Heart right ventricle (tissue), 16 donors: ENCODE measurements at regions not wholly inside any gene's neighbourhood (a gene's known extent, or its start where the extent isn't known, plus 50 kb on each side); places are given as distances from the start of the nearest gene placed in this dataset.

Source experiments
- ATAC-seq, 8 donors: fragments of 200-7000 bp; cut with Tn5 transposase; one replicate each; pipeline ENCODE4 v1.9.1; 2020; ENCODE audit warnings: mild to moderate bottlenecking in 8 of 8, moderate library complexity in 8 of 8, moderate number of reproducible peaks in 1 of 8
- DNase-seq, 2 donors: peaks; one replicate each; pipeline ENCODE4 v3.0.0-alpha.2; 2020
- H3K27ac ChIP-seq, 10 donors: fragments of 200-600 bp; sonication (generic) in 2 of 10; one replicate each; pipeline versions ENCODE4 v1.5.0 to v1.8.0; 2020 to 2022; ENCODE audit warnings: mild to moderate bottlenecking in 3 of 10
- H3K27me3 ChIP-seq, 7 donors: fragments of 200-600 bp; one replicate each; pipeline ENCODE4 v1.8.0; 2021 to 2022; ENCODE audit warnings: mild to moderate bottlenecking in 2 of 7
- H3K36me3 ChIP-seq, 9 donors: fragments of 200-600 bp; sonication (generic) in 1 of 9; one replicate each; pipeline versions ENCODE4 v1.5.0 to v1.8.0; 2020 to 2022; ENCODE audit warnings: mild to moderate bottlenecking in 2 of 9
- H3K4me1 ChIP-seq, 9 donors: fragments of 200-600 bp; sonication (generic) in 1 of 9; one replicate each; pipeline versions ENCODE4 v1.5.0 to v1.8.0; 2020 to 2022; ENCODE audit warnings: mild to moderate bottlenecking in 4 of 9
- H3K4me3 ChIP-seq, 10 donors: fragments of 200-600 bp; sonication (generic) in 2 of 10; one replicate each; pipeline versions ENCODE4 v1.5.0 to v1.8.0; 2020 to 2022; ENCODE audit warnings: mild to moderate bottlenecking in 7 of 10, moderate library complexity in 2 of 10
- H3K9me3 ChIP-seq, 11 donors: fragments of 200-600 bp in 10 of 11; sonication (generic) in 2 of 11; one replicate each; pipeline versions ENCODE4 v1.5.0 to v1.8.0; 2013 to 2022; ENCODE audit warnings: mild to moderate bottlenecking in 2 of 11, control low read depth in 1 of 11, moderate library complexity in 1 of 11
- CTCF ChIP-seq, 9 donors: fragments of 200-600 bp; sonication (generic) in 2 of 9; IDR thresholded peaks; one replicate each; pipeline versions ENCODE4 v1.5.0 to v1.8.0; 2021 to 2022; ENCODE audit warnings: antibody characterized with exemption in 9 of 9, mild to moderate bottlenecking in 5 of 9, moderate library complexity in 1 of 9
- WGBS, 2 donors: extraction: QIAGEN DNeasy Blood & Tissue Kit; methylation state at CpG; one replicate each; pipeline ENCODE4 v1.1.7; 2013; ENCODE audit warnings: inconsistent platforms in 1 of 2; 5-methylcytosine and 5-hydroxymethylcytosine counted together
- intact Hi-C, 10 donors: fragments of 100-400 bp; cut with DNase I; formaldehyde crosslinking; loops; one replicate each; pipeline versions ENCODE4 v1.11.1 to v1.14.2; 2022
- donor health status: Arrhythmogenic right ventricular cardiomyopathy.
- donor health status: ischemic (EF 13 %, LVEDD 7.1; RV severe dilation, severe dysfunction).
- donor health status: healthy with polysubstance abuse.
- donor health status: DM: no; HTN: yes; CAD: no.
- donor health status: DM: no; HTN: no; CAD: no.
- donor health status: ischemic (EF 25% LVEDD 6.9; RV normal size, moderate dysfunction).
- donor health status: ischemic (EF 25% LVEDD 5.7; RV mildly dilated, moderate dysfunction).
- donor health status: healthy.
- donor health status: DM: yes; HTN: yes; CAD: no.
- donor health status: Ischemic cardiomyopathy.
- donor health status: ischemic (EF 35%, LVEDD 5.7; RV mildly dilated, moderate dysfunction).
- donor health status: nonischemic (EF 11% LVEDD 7.7; RV severe dilation, severe dysfunction).
- donor health status: DM: yes; HTN: yes; CAD: no.
- donor health status: PGD.
- donor health status: ischemic (EF 29% LVEDD 5.4; RV normal size, mild dysfunction).
- donor health status: nonischemic (EF 23%, LVEDD 6.1; RV moderate dilation, normal function).

GRCh38 chr5:19179571-19179970, 808.4 kb downstream of the CDH18 start:
- ATAC-seq, result no peak
- no peak for DNase-seq
- no peak overlapping the region for H3K27ac ChIP-seq
- no peak overlapping the region for H3K4me3 ChIP-seq
- H3K9me3 ChIP-seq, result peaks cover 0 to 6% (median 0%) of the 10 kb centered on the region in 11 donors
- WGBS, 2 donors, result 24 to 30% methylated on average over 1 of the region's 1 CpG
- TF ChIP-seq CTCF (IDR thresholded peaks at IDR 0.05), result no peak
- intact Hi-C loops, result no loop called here
- H3K36me3 ChIP-seq, result no peaks in the 10 kb centered on the region
- H3K27me3 ChIP-seq, result no peaks in the 10 kb centered on the region
- H3K4me1 ChIP-seq, result no peaks in the 10 kb centered on the region

- no peak for TF ChIP-seq CTCF (IDR thresholded peaks at IDR 0.05)
- no peak for ATAC-seq
- intact Hi-C loops, result no loop called here
- no peaks in the 10 kb centered on the region for H3K36me3 ChIP-seq
- DNase-seq, result no peak
- H3K27me3 ChIP-seq, result no peaks in the 10 kb centered on the region
- H3K4me3 ChIP-seq, result no peak overlapping the region
- WGBS, 2 donors, result 54 to 56% methylated on average over 2 of the region's 2 CpGs
- H3K9me3 ChIP-seq, result peaks cover 0 to 17% (median 3%) of the 10 kb centered on the region in 11 donors
- H3K4me1 ChIP-seq, result no peaks in the 10 kb centered on the region
- no peak overlapping the region for H3K27ac ChIP-seq
Observed at GRCh38 chr5:19189176-19189575, 798.8 kb downstream of the CDH18 start.

- ATAC-seq, result no peak
- H3K27me3 ChIP-seq, result no peaks in the 10 kb centered on the region
- H3K4me3 ChIP-seq, result no peak overlapping the region
- H3K27ac ChIP-seq, result no peak overlapping the region
- H3K36me3 ChIP-seq, result no peaks in the 10 kb centered on the region
- intact Hi-C loops, result no loop called here
- no peak for DNase-seq
- H3K4me1 ChIP-seq, result no peaks in the 10 kb centered on the region
- peaks cover 0 to 9% (median 0%) of the 10 kb centered on the region in 11 donors for H3K9me3 ChIP-seq
- TF ChIP-seq CTCF (IDR thresholded peaks at IDR 0.05), result no peak
- WGBS, 2 donors, result 81 to 82% methylated on average over 2 of the region's 2 CpGs
Observed at GRCh38 chr5:19193631-19194030, 794.4 kb downstream of the CDH18 start.

- no peak for TF ChIP-seq CTCF (IDR thresholded peaks at IDR 0.05)
- DNase-seq (no peak), ATAC-seq (no peak)
- Histone ChIP-seq H3K4me1 (no peaks in the 10 kb centered on the region), H3K36me3 (no peaks in the 10 kb centered on the region), H3K27ac (no peak overlapping the region), H3K4me3 (no peak overlapping the region), H3K9me3 (peaks cover 0 to 5% (median 0%) of the 10 kb centered on the region in 11 donors), H3K27me3 (peaks cover 0 to 3% (median 0%) of the 10 kb centered on the region in 7 donors)
- intact Hi-C loops, result no loop called here
Observed at GRCh38 chr5:19196631-19197030, 791.4 kb downstream of the CDH18 start.

GRCh38 chr5:19200251-19200650, 787.7 kb downstream of the CDH18 start:
- WGBS, 2 donors, result 83 to 92% methylated on average over 6 of the region's 6 CpGs
- Histone ChIP-seq H3K27me3 (peaks cover 0 to 3% (median 0%) of the 10 kb centered on the region in 7 donors), H3K27ac (no peak overlapping the region), H3K36me3 (no peaks in the 10 kb centered on the region), H3K4me3 (no peak overlapping the region), H3K4me1 (no peaks in the 10 kb centered on the region), H3K9me3 (no peaks in the 10 kb centered on the region)
- intact Hi-C loops, result no loop called here
- no peak for ATAC-seq
- no peak for TF ChIP-seq CTCF (IDR thresholded peaks at IDR 0.05)
- DNase-seq, result no peak
